Esophagus (tissue), 2 donors: ENCODE measurements at regions not wholly inside any gene's neighbourhood (a gene's known extent, or its start where the extent isn't known, plus 50 kb on each side); places are given as distances from the start of the nearest gene placed in this dataset.
"Not testable (repeated sequence)": the region's sequence is repeated elsewhere in the genome, so short reads cannot be mapped to it uniquely, and the experiment has no call there.

Source experiments
- H3K27ac ChIP-seq, 2 donors: one replicate each; pipeline ENCODE4 v1.5.1; 2013; ENCODE audit warnings: low read depth in 2 of 2, mild to moderate bottlenecking in 2 of 2, inconsistent platforms in 1 of 2, low read length in 1 of 2, moderate library complexity in 1 of 2
- H3K27me3 ChIP-seq, 2 donors: one replicate each; pipeline ENCODE4 v1.6.1; 2013; ENCODE audit warnings: low read length in 2 of 2, control low read depth in 1 of 2, mild to moderate bottlenecking in 1 of 2; ENCODE audit not compliant: insufficient read depth in 2 of 2, control insufficient read depth in 1 of 2
- H3K36me3 ChIP-seq, 2 donors: one replicate each; pipeline ENCODE4 v1.6.1; 2013; ENCODE audit warnings: low read length in 1 of 2; ENCODE audit not compliant: control insufficient read depth in 2 of 2, insufficient read depth in 2 of 2
- H3K4me1 ChIP-seq, 2 donors: one replicate each; pipeline ENCODE4 v1.6.1; 2013; ENCODE audit warnings: low read length in 1 of 2; ENCODE audit not compliant: control insufficient read depth in 2 of 2, insufficient read depth in 2 of 2
- H3K4me3 ChIP-seq, 2 donors: one replicate each; pipeline ENCODE4 v1.5.1; 2013; ENCODE audit warnings: low read length in 2 of 2, mild to moderate bottlenecking in 2 of 2, low read depth in 1 of 2, moderate library complexity in 1 of 2
- H3K9me3 ChIP-seq, 2 donors: one replicate each; pipeline ENCODE4 v1.6.1; 2013; ENCODE audit warnings: mild to moderate bottlenecking in 2 of 2, low read depth in 1 of 2, low read length in 1 of 2, moderate library complexity in 1 of 2; ENCODE audit not compliant: control insufficient read depth in 2 of 2, insufficient read depth in 1 of 2
- WGBS, 2 donors: extraction: QIAGEN DNeasy Blood & Tissue Kit; methylation state at CpG; one replicate each; pipeline ENCODE4 v1.1.7; 2013; 5-methylcytosine and 5-hydroxymethylcytosine counted together
- donor health status: healthy with polysubstance abuse.
- donor health status: Bipolar disorder and iron deficiency.

- no peaks in the 10 kb centered on the region for H3K9me3 ChIP-seq
- no peak overlapping the region for H3K4me3 ChIP-seq
- H3K27ac ChIP-seq, result no peak overlapping the region
- no peaks in the 10 kb centered on the region for H3K27me3 ChIP-seq
- H3K36me3 ChIP-seq, result no peaks in the 10 kb centered on the region
- no peaks in the 10 kb centered on the region for H3K4me1 ChIP-seq
These were observed 334.1 kb upstream of the MGAT4C start for GRCh38 chr12:86590296-86590695.

GRCh38 chr12:86574143-86574542, 318.0 kb upstream of the MGAT4C start:
- Histone ChIP-seq H3K27me3 (no peaks in the 10 kb centered on the region), H3K9me3 (no peaks in the 10 kb centered on the region), H3K4me3 (no peak overlapping the region), H3K27ac (no peak overlapping the region), H3K36me3 (no peaks in the 10 kb centered on the region), H3K4me1 (no peaks in the 10 kb centered on the region)

- no peaks in the 10 kb centered on the region for H3K4me1 ChIP-seq
These were observed 316.3 kb upstream of the MGAT4C start for GRCh38 chr12:86572455-86572854.

GRCh38 chr12:86565038-86565437, 308.8 kb upstream of the MGAT4C start:
- no peak overlapping the region for H3K27ac ChIP-seq
- no peaks in the 10 kb centered on the region for H3K36me3 ChIP-seq
- WGBS, 2 donors, result 91 to 92% methylated on average over 2 of the region's 2 CpGs
- H3K27me3 ChIP-seq, result no peaks in the 10 kb centered on the region
- no peaks in the 10 kb centered on the region for H3K4me1 ChIP-seq
- H3K4me3 ChIP-seq, result no peak overlapping the region
- H3K9me3 ChIP-seq, result peaks cover 0 to 3% of the 10 kb centered on the region in 2 donors

More at GRCh38 chr12:86572455-86572854, 316.3 kb upstream of the MGAT4C start:
- Histone ChIP-seq H3K9me3 (no peaks in the 10 kb centered on the region), H3K36me3 (no peaks in the 10 kb centered on the region), H3K4me3 (no peak overlapping the region), H3K27ac (no peak overlapping the region), H3K27me3 (no peaks in the 10 kb centered on the region)
- 6 to 14% methylated on average over 1 of the region's 1 CpG for WGBS, 2 donors

GRCh38 chr12:86555491-86555890, 299.3 kb upstream of the MGAT4C start:
- H3K4me3 ChIP-seq, H3K9me3 ChIP-seq, H3K36me3 ChIP-seq, H3K4me1 ChIP-seq, H3K27ac ChIP-seq, H3K27me3 ChIP-seq: not testable (repeated sequence)
- WGBS, 2 donors, result 55 to 61% methylated on average over 5 of the region's 5 CpGs

- Histone ChIP-seq H3K27ac (no peak overlapping the region), H3K27me3 (no peaks in the 10 kb centered on the region), H3K9me3 (peaks cover 2 to 5% of the 10 kb centered on the region in 2 donors), H3K4me3 (no peak overlapping the region), H3K36me3 (no peaks in the 10 kb centered on the region), H3K4me1 (no peaks in the 10 kb centered on the region)
- 66 to 82% methylated on average over 1 of the region's 1 CpG for WGBS, 2 donors
These were observed 295.0 kb upstream of the MGAT4C start for GRCh38 chr12:86551146-86551571.

GRCh38 chr12:86550218-86551145, 294.3 kb upstream of the MGAT4C start:
- no peak overlapping the region for H3K4me3 ChIP-seq
- H3K9me3 ChIP-seq, result peaks cover 2 to 5% of the 10 kb centered on the region in 2 donors
- WGBS, 2 donors, result 87 to 88% methylated on average over 7 of the region's 7 CpGs
- H3K27ac ChIP-seq, result no peak overlapping the region
- no peaks in the 10 kb centered on the region for H3K4me1 ChIP-seq
- no peaks in the 10 kb centered on the region for H3K36me3 ChIP-seq
- no peaks in the 10 kb centered on the region for H3K27me3 ChIP-seq

GRCh38 chr12:86543716-86544115, 287.5 kb upstream of the MGAT4C start:
- H3K4me1 ChIP-seq, result no peaks in the 10 kb centered on the region
- H3K36me3 ChIP-seq, result no peaks in the 10 kb centered on the region
- H3K9me3 ChIP-seq, result no peaks in the 10 kb centered on the region
- H3K27me3 ChIP-seq, result no peaks in the 10 kb centered on the region
- WGBS, 2 donors, result 45 to 47% methylated on average over 3 of the region's 3 CpGs
- no peak overlapping the region for H3K4me3 ChIP-seq
- no peak overlapping the region for H3K27ac ChIP-seq

- no peaks in the 10 kb centered on the region for H3K4me1 ChIP-seq
- WGBS, 2 donors, result 73 to 83% methylated on average over 1 of the region's 1 CpG
- H3K9me3 ChIP-seq, result peaks cover 4 to 5% of the 10 kb centered on the region in 2 donors
- H3K27me3 ChIP-seq, result no peaks in the 10 kb centered on the region
- no peak overlapping the region for H3K27ac ChIP-seq
- no peaks in the 10 kb centered on the region for H3K36me3 ChIP-seq
- no peak overlapping the region for H3K4me3 ChIP-seq
These were observed 274.9 kb upstream of the MGAT4C start for GRCh38 chr12:86530996-86531655.
